NCI-H146 (cell line): ENCODE measurements at regions not wholly inside any gene's neighbourhood (a gene's known extent, or its start where the extent isn't known, plus 50 kb on each side); places are given as distances from the start of the nearest gene placed in this dataset.
"Not testable (repeated sequence)": the region's sequence is repeated elsewhere in the genome, so short reads cannot be mapped to it uniquely, and the experiment has no call there.

Experiments used
- DNase-seq: peaks from one replicate; lab custom pipeline; 2025; lab: John Stamatoyannopoulos, UW

GRCh38 chr6:164378330-164378729, 931.1 kb downstream of the C6orf118 start:
- peak; percentile 88 for DNase-seq

GRCh38 chr6:164377348-164377918, 932.0 kb downstream of the C6orf118 start:
- no peak for DNase-seq

DNA sequence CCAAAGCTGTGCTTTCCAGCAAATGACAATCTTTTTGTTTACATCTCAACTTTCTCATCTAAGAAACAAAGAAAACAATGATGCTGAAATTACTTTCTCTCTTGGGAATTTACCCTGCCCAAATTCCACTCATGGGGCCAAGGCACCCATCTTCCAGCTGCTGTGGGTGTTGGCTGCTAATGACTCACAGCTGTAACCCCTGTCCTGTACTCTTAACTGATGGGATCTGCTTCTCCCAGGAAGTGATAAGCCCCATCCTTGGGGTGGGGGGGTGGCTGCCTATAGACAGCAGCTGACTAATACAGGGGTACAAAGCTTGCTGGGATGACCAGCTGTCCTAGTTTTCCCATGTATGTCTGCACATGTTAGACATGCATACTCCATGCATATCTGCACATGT, 938.6 kb downstream of the C6orf118 start:
- no peak for DNase-seq

DNA sequence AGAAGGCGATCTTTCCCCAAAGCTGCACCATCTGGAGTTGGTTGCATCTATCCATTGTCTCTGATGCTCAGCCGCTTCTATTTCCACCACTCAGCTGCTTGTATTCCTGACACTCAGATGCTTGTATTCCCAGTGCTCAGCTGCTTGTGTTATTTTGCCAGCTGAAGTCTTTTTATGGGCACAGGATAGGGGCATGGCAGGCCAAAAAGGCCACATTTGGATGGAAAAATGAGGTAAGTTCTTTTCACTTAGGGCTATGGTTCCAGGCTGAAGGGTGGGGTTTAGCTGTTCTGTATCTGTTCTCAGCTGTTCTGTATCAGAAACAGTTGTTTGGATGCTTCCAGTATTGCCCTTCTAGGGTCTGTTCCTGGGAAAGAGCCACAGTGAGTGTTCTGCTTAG, 944.9 kb downstream of the QKI start:
- DNase-seq = no peak

- DNase-seq = no peak
Measured at GRCh38 chr6:164359036-164359435, 944.5 kb downstream of the QKI start.

DNA sequence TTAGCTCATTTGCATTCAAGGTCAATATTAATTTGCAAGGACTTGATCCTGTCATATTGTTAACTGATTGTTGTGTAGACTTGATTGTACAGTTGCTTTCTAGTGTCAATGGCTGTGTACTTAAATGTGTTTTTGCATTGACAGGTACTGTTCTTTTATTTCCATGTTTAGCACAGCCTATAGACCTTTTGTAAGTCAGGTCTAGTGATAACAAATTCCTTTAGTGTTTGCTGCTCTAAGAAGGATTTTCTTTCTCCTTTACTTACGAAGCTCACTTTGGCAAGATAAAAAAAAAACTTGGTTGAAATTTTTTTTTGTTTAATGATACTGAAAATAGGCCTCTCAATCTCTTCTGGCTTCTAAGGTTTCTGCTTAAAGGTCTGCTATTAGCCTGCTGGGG, 942.3 kb downstream of the QKI start:
- DNase-seq = no peak

- peak; percentile 52 for DNase-seq
Measured at GRCh38 chr6:164347455-164347854, 932.9 kb downstream of the QKI start.

- peak; percentile 30 for DNase-seq
Measured at GRCh38 chr6:164346631-164347030, 932.1 kb downstream of the QKI start.

- DNase-seq = no peak
Measured at GRCh38 chr6:164345806-164346496, 931.4 kb downstream of the QKI start.

DNA sequence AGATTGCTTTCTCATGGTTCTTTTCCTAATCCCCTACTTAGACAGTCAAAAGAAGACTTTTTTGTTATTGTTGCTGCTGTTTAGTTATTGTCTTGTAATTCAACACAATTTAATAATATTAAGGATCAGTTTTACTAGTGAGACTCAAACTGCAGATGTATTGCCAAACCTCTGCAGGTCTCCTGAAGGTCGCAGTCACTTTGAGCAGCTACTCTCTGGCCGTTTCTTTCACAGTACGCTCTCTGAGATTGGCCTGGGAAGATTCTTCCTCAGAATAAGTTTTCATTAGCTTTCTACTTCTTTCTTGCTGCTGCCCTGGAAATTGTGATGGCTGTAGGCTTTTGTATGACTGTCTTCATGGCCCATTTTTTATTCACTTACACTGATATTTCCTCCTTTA, 930.8 kb downstream of the QKI start:
- DNase-seq = no peak

- no peak for DNase-seq
Measured at GRCh38 chr6:164344801-164345291, 930.3 kb downstream of the QKI start.

- DNase-seq = not testable (repeated sequence)
Measured at GRCh38 chr6:164339442-164339841, 924.9 kb downstream of the QKI start.

DNA sequence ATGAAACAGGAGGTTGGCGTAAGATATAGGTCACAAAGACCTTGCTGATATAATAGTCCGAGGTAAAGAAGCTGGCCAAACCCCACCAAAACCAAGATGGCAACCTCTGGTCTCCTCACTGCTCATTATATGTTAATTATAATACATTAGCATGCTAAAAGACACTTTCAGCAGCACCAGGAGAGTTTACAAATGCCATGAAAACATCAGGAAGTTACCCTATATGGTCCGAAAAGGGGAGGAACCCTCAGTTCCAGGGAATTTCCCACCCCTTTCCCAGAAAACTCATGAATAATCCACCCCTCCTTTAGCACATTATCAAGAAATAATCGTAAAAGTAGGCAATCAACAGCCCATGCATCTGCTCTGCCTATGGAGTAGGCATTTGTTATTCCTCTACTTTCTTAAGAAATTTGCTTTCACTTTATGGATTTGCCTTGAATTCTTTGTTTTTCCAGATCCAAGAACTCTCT, 923.4 kb downstream of the QKI start:
- DNase-seq = no peak

DNA sequence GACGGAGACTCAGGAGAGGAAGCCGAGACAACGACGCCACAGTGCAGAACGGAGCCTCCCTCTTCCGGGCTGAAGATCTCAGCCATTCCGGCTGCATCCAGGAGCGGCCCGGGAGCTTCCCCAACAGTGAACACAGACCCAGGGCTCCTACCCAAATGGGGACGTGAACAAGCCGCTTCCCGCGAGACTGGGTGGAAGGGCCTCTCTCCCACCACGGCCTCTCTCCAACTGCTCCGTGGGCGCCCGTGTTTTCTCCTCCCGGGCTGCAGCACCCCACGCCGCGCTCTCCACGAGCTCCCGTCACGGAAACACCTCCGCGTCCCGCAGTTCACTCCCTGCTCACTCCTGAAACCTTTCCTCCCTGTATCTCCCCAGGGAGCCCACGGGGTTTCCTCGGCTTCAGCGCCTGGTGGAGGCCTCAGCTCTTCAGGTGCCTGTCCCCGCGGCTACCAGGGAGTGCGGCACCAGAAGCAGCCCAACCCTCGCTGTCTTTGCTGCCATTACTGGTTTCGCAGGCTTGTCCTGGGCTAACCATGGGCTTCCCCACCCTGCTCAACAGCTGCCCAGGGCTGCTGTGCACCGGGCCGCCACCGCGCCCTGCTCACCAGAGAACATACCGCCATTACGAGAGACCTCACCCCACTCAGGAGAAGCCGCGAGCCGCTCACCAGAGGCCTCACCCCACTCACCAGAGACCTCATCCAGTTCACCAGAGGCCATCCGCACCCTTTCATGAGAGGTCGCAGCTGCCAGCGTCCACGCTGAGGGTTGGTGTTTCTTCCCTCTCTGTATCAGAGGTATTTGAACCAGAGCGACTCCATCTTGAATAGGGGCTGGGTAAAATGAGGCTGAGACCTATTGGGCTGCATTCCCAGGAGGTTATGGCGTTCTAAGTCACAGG, 922.8 kb downstream of the QKI start:
- DNase-seq = no peak

DNA sequence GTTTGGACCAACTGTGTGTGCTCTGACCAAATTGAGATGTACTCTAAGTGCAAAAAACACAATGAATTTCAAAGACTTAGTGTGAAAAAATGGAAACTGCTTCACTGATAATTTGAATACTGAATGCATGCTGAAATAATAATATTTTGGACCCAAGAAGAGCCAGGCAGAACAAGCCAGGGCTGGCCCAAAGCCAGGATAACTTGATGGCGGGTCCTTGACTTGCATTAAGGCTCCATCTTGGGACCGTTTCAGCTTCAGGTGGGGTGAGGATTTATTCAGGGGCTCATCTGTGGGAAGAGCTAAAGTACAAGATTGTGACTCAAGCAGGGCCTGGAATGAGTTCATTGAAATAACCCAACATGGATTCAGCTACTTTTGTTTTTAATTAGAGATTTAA, 921.9 kb downstream of the QKI start:
- no peak for DNase-seq

GRCh38 chr6:164331026-164331425, 916.5 kb downstream of the QKI start:
- no peak for DNase-seq

DNA sequence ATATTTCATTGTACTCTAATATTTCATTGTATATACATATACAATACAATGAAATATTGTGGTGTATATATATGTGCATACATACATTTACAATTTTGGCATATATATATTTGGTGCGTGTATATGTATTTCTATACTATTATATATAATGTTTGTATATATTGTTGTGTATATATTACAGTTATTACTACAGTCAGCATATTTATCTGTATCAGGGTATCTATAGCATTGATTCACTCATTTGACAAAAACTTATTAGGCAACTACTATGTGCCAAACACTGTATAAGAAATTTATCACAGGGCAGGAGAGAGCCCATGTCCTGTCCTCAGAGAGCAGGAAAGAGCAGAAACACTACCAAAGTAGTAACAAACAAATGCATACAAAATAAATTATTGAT, 910.6 kb downstream of the QKI start:
- no peak for DNase-seq

DNA sequence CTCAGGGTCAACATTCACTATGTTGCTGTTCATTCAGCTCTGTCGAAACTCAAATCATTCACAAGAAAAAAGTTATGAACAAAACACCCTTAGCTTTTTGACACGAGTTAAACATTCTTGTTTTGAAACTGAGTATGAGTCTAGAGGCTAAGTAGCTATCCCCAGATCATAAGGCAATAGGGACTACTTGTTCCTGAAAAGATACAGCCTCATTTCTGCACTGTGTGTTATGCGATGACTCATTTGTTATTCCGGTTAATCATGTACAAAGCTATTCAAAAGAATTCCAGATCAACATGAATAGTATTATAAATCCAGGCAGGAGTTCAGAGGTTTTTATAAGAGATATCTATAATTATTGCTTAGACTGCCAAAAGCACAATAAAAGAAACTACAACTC, 908.0 kb downstream of the QKI start:
- no peak for DNase-seq

GRCh38 chr6:164321297-164321696, 906.8 kb downstream of the QKI start:
- no peak for DNase-seq

GRCh38 chr6:164315376-164315775, 900.9 kb downstream of the QKI start:
- DNase-seq = no peak

- DNase-seq = no peak
Measured at GRCh38 chr6:164308339-164308738, 893.8 kb downstream of the QKI start.

GRCh38 chr6:164303102-164303964, 888.8 kb downstream of the QKI start:
- DNase-seq = no peak
